Naive thymus-derived CD4-positive, alpha-beta T cell (primary cell): ENCODE measurements at regions not wholly inside any gene's neighbourhood (a gene's known extent, or its start where the extent isn't known, plus 50 kb on each side); places are given as distances from the start of the nearest gene placed in this dataset.

ENCODE experiments used
- ATAC-seq: fragments of 150-1000 bp; cut with Tn5 transposase; 2 replicates; pipeline ENCODE4 v1.10.0; 2021; ENCODE audit warnings: mild to moderate bottlenecking, moderate library complexity
- CTCF ChIA-PET: fragments of 350-600 bp; sonication (Branson Sonifier 250); formaldehyde crosslinking; loops from one replicate; lab custom pipeline; 2021; ENCODE audit warnings: antibody characterized with exemption; lab: Charles Lee
- POLR2A ChIA-PET: fragments of 350-600 bp; sonication (Branson Sonifier 250); formaldehyde crosslinking; loops from one replicate; lab custom pipeline; 2021; ENCODE audit warnings: antibody characterized with exemption, inconsistent platforms; lab: Charles Lee
- DNase-seq, 9 donors: peaks; one replicate each; pipeline versions ENCODE4 v3.0.0 to v3.0.0-alpha.2; 2020 to 2022; ENCODE audit warnings: mixed read lengths in 1 of 9
- H3K27ac ChIP-seq: one replicate; pipeline ENCODE4 v1.7.0; 2013; ENCODE audit warnings: mild to moderate bottlenecking, low read depth, low read length, moderate library complexity
- H3K27me3 ChIP-seq, 2 donors: one replicate each; pipeline ENCODE4 v1.7.0; 2013; ENCODE audit warnings: low read length in 2 of 2, mild to moderate bottlenecking in 2 of 2, moderate library complexity in 2 of 2; ENCODE audit not compliant: control insufficient read depth in 2 of 2, insufficient read depth in 2 of 2
- H3K36me3 ChIP-seq, 3 experiments: 1 replicate in 2 of 3; 2 replicates in 1 of 3; pipeline ENCODE4 v1.7.0; 2013; ENCODE audit warnings: low read length in 3 of 3, mild to moderate bottlenecking in 3 of 3, moderate library complexity in 1 of 3; ENCODE audit not compliant: insufficient read depth in 3 of 3, control insufficient read depth in 2 of 3
- H3K4me1 ChIP-seq, 2 donors: one replicate each; pipeline ENCODE4 v1.7.0; 2013; ENCODE audit warnings: low read length in 2 of 2, mild to moderate bottlenecking in 2 of 2, moderate library complexity in 1 of 2; ENCODE audit not compliant: control insufficient read depth in 2 of 2, insufficient read depth in 2 of 2
- H3K4me3 ChIP-seq: 2 replicates; pipeline ENCODE4 v1.7.0; 2013; ENCODE audit warnings: mild to moderate bottlenecking, low read length
- H3K9me3 ChIP-seq, 3 experiments: 1 replicate in 2 of 3; 2 replicates in 1 of 3; pipeline ENCODE4 v1.7.0; 2013; ENCODE audit warnings: low read length in 3 of 3; ENCODE audit not compliant: control insufficient read depth in 2 of 3
- H3K27ac Mint-ChIP-seq, 9 donors: one replicate each; pipeline ENCODE4 v1.8.0; 2020 to 2022; ENCODE audit warnings: mixed read lengths in 9 of 9, mild to moderate bottlenecking in 8 of 9, moderate library complexity in 5 of 9, inconsistent platforms in 2 of 9
- H3K27me3 Mint-ChIP-seq, 5 donors: one replicate each; pipeline ENCODE4 v1.8.0; 2021 to 2022; ENCODE audit warnings: mixed read lengths in 5 of 5, mild to moderate bottlenecking in 1 of 5
- H3K36me3 Mint-ChIP-seq, 5 donors: one replicate each; pipeline ENCODE4 v1.8.0; 2020 to 2022; ENCODE audit warnings: mixed read lengths in 5 of 5, mild to moderate bottlenecking in 3 of 5, inconsistent platforms in 1 of 5
- H3K4me1 Mint-ChIP-seq, 7 donors: one replicate each; pipeline ENCODE4 v1.8.0; 2020 to 2022; ENCODE audit warnings: mixed read lengths in 7 of 7, mild to moderate bottlenecking in 3 of 7, inconsistent platforms in 1 of 7
- H3K4me3 Mint-ChIP-seq, 10 donors: one replicate each; pipeline ENCODE4 v1.8.0; 2020 to 2022; ENCODE audit warnings: mild to moderate bottlenecking in 10 of 10, mixed read lengths in 10 of 10, moderate library complexity in 6 of 10, inconsistent platforms in 2 of 10
- H3K9me3 Mint-ChIP-seq, 11 donors: one replicate each; pipeline ENCODE4 v1.8.0; 2020 to 2022; ENCODE audit warnings: mixed read lengths in 11 of 11, mild to moderate bottlenecking in 4 of 11, inconsistent platforms in 1 of 11, moderate library complexity in 1 of 11
- intact Hi-C, 2 donors: fragments of 100-400 bp; cut with micrococcal nuclease; formaldehyde crosslinking; loops; one replicate each; pipeline ENCODE4 v1.15.1; 2023

- POLR2A ChIA-PET = interaction anchor here (1.1 to 2.7 kb wide), 2 partner anchors 349 to 353 kb away, joined by 5 to 6 read pairs; no protein-coding TSS in a partner anchor
- CTCF ChIA-PET = interaction anchor here (0.8 to 3.6 kb wide), 2 partner anchors 11 to 134 kb away, joined by 3 to 14 read pairs; no protein-coding TSS in a partner anchor
- Histone ChIP-seq H3K4me1 (peaks cover 33% of the 10 kb centered on the region in 2 donors), H3K27ac (no peak overlapping the region), H3K9me3 (no peaks in the 10 kb centered on the region), H3K27me3 (no peaks in the 10 kb centered on the region), H3K36me3 (no peaks in the 10 kb centered on the region), H3K4me3 (no peak overlapping the region)
- ATAC-seq = no peak
- Mint-ChIP-seq H3K27ac (no peak overlapping the region), H3K4me3 (no peak overlapping the region), H3K27me3 (peaks cover 0 to 35% (median 0%) of the 10 kb centered on the region in 5 donors), H3K36me3 (peaks cover 0 to 10% (median 0%) of the 10 kb centered on the region in 5 donors), H3K9me3 (peaks cover 0 to 7% (median 0%) of the 10 kb centered on the region in 11 donors), H3K4me1 (peaks cover 23 to 66% (median 58%) of the 10 kb centered on the region in 7 donors)
- DNase-seq = no peak
- intact Hi-C loops = loop anchor here (5.0 to 10.0 kb wide), 5 partner anchors 72 to 1051 kb away; partner anchors contain the start of genes PGM2 (in 1 of the 2), RELL1 (in 1 of the 2) and RFC1 (in 1 of the 2)
These were observed 349.9 kb upstream of the KLF3 start for GRCh38 chr4:38313999-38314561.

GRCh38 chr4:38314663-38315062 is 349.3 kb upstream of the KLF3 start:
- no peak overlapping the region for H3K27ac Mint-ChIP-seq
- intact Hi-C loops = loop anchor here (5.0 to 10.0 kb wide), 5 partner anchors 72 to 1050 kb away; partner anchors contain the start of genes PGM2 (in 1 of the 2), RELL1 (in 1 of the 2) and RFC1 (in 1 of the 2)
- no peak overlapping the region for H3K4me3 ChIP-seq
- peaks cover 32 to 33% of the 10 kb centered on the region in 2 donors for H3K4me1 ChIP-seq
- H3K4me3 Mint-ChIP-seq = no peak overlapping the region
- no peak overlapping the region for H3K27ac ChIP-seq
- no peaks in the 10 kb centered on the region for H3K9me3 ChIP-seq
- POLR2A ChIA-PET = interaction anchor here (0.6 to 1.1 kb wide), 3 partner anchors 10 to 352 kb away, joined by 3 to 5 read pairs (median 4); no protein-coding TSS in a partner anchor
- no peaks in the 10 kb centered on the region for H3K27me3 ChIP-seq
- H3K36me3 ChIP-seq = no peaks in the 10 kb centered on the region
- peaks cover 0 to 29% (median 0%) of the 10 kb centered on the region in 5 donors for H3K27me3 Mint-ChIP-seq
- H3K36me3 Mint-ChIP-seq = peaks cover 0 to 10% (median 0%) of the 10 kb centered on the region in 5 donors
- DNase-seq (no peak), ATAC-seq (no peak)
- peaks cover 21 to 66% (median 58%) of the 10 kb centered on the region in 7 donors for H3K4me1 Mint-ChIP-seq
- peaks cover 0 to 7% (median 0%) of the 10 kb centered on the region in 11 donors for H3K9me3 Mint-ChIP-seq
- CTCF ChIA-PET = interaction anchor here (0.8 to 3.6 kb wide), 3 partner anchors 14 to 677 kb away, joined by 3 to 14 read pairs (median 3); no protein-coding TSS in a partner anchor

DNA sequence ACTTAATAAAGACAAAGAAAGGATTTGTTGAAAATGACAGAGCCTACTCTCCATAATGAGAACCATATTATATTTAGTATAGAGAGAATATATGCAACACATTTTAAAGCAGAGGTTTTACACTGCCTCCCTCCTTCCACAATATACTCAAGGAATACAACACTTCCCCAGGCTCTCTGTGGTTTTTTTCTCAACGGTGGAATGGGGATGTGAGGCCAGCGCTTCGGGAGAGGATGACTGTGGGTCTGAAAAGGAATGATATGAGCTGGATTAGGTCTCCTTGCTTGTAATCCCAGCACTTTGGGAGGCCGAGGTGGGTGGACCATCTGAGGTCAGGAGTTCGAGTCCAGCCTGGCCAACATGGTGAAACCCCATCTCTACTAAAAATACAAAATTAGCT is 348.7 kb upstream of the KLF3 start:
- Mint-ChIP-seq H3K4me3 (no peak overlapping the region), H3K27ac (no peak overlapping the region), H3K27me3 (peaks cover 0 to 26% (median 0%) of the 10 kb centered on the region in 5 donors), H3K4me1 (peaks cover 16 to 66% (median 58%) of the 10 kb centered on the region in 7 donors), H3K9me3 (peaks cover 0 to 7% (median 0%) of the 10 kb centered on the region in 11 donors), H3K36me3 (peaks cover 0 to 10% (median 0%) of the 10 kb centered on the region in 5 donors)
- Histone ChIP-seq H3K4me1 (peaks cover 33% of the 10 kb centered on the region in 2 donors), H3K9me3 (no peaks in the 10 kb centered on the region), H3K36me3 (no peaks in the 10 kb centered on the region), H3K27me3 (no peaks in the 10 kb centered on the region), H3K4me3 (no peak overlapping the region), H3K27ac (no peak overlapping the region)
- ChIA-PET CTCF (interaction anchor here (0.7 to 3.6 kb wide), 4 partner anchors 14 to 676 kb away, joined by 3 to 14 read pairs (median 3); no protein-coding TSS in a partner anchor), POLR2A (interaction anchor here (0.6 to 1.1 kb wide), 3 partner anchors 11 to 351 kb away, joined by 3 to 5 read pairs (median 4); no protein-coding TSS in a partner anchor)
- DNase-seq (no peak), ATAC-seq (no peak)
- intact Hi-C loops = loop anchor here in 1 of 2 donors (10.0 kb wide), 1 partner anchor 1050 kb away; the partner anchor contains the start of gene RFC1

DNA sequence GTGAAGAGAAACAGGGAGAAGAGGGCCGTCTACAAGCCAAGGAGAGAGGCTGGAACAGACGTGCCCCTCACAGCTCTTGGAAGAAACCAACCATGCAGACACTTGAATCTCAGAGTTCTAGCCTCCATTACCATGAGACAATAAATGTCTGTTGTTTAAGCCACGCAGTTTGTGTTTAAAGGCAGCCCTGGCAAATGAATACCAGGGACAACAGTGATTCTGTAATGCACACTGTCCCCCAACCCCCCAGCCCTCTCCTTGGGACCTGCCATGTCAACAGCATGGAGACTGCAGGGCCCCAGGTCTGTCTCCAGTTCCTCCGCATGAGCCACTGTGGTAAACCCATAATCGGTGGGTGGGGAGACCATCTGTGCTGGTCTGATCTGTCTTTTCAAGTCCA is 348.0 kb upstream of the KLF3 start:
- no peak for ATAC-seq
- Histone ChIP-seq H3K9me3 (no peaks in the 10 kb centered on the region), H3K27ac (no peak overlapping the region), H3K4me1 (peaks cover 29 to 33% of the 10 kb centered on the region in 2 donors), H3K4me3 (no peak overlapping the region), H3K36me3 (no peaks in the 10 kb centered on the region), H3K27me3 (no peaks in the 10 kb centered on the region)
- intact Hi-C loops = loop anchor here in 1 of 2 donors (10.0 kb wide), 1 partner anchor 1049 kb away; the partner anchor contains the start of gene RFC1
- ChIA-PET POLR2A (interaction anchor here (0.7 to 1.3 kb wide), 2 partner anchors 142 to 359 kb away, joined by 3 to 4 read pairs; no protein-coding TSS in a partner anchor), CTCF (interaction anchor here (1.3 to 3.6 kb wide), 3 partner anchors 13 to 359 kb away, joined by 3 to 14 read pairs (median 7); no protein-coding TSS in a partner anchor)
- no peak overlapping the region for H3K27ac Mint-ChIP-seq
- no peak overlapping the region for H3K4me3 Mint-ChIP-seq
- H3K36me3 Mint-ChIP-seq = peaks cover 0 to 6% (median 0%) of the 10 kb centered on the region in 5 donors
- H3K27me3 Mint-ChIP-seq = peaks cover 0 to 21% (median 0%) of the 10 kb centered on the region in 5 donors
- no peak for DNase-seq
- H3K4me1 Mint-ChIP-seq = peaks cover 14 to 66% (median 54%) of the 10 kb centered on the region in 7 donors
- H3K9me3 Mint-ChIP-seq = peaks cover 0 to 5% (median 0%) of the 10 kb centered on the region in 11 donors

- Histone ChIP-seq H3K9me3 (no peaks in the 10 kb centered on the region), H3K4me3 (no peak overlapping the region), H3K36me3 (no peaks in the 10 kb centered on the region), H3K4me1 (peaks cover 19 to 27% of the 10 kb centered on the region in 2 donors), H3K27me3 (no peaks in the 10 kb centered on the region), H3K27ac (no peak overlapping the region)
- Mint-ChIP-seq H3K9me3 (peaks cover 0 to 3% (median 0%) of the 10 kb centered on the region in 11 donors), H3K4me3 (peak overlapping the region in 3 of 10 donors; percentile 8 to 95 (median 12)), H3K4me1 (peaks cover 25 to 66% (median 55%) of the 10 kb centered on the region in 7 donors), H3K27ac (peak overlapping the region in 5 of 9 donors; percentile 55 to 94 (median 69)), H3K27me3 (peaks cover 0 to 22% (median 0%) of the 10 kb centered on the region in 5 donors), H3K36me3 (peaks cover 0 to 5% (median 0%) of the 10 kb centered on the region in 5 donors)
- POLR2A ChIA-PET = interaction anchor here (0.7 to 1.3 kb wide), 7 partner anchors 11 to 358 kb away, joined by 3 to 4 read pairs (median 3); no protein-coding TSS in a partner anchor
- ATAC-seq = no peak
- intact Hi-C loops = loop anchor here in 1 of 2 donors (10.0 kb wide), 1 partner anchor 1048 kb away; the partner anchor contains the start of gene RFC1
- CTCF ChIA-PET = interaction anchor here (0.5 to 3.6 kb wide), 4 partner anchors 138 to 418 kb away, joined by 3 to 21 read pairs (median 6); no protein-coding TSS in a partner anchor
- DNase-seq = no peak
These were observed 346.8 kb upstream of the KLF3 start for GRCh38 chr4:38317041-38317674.
